Fibroblast of pulmonary artery (primary cell): ENCODE measurements at regions not wholly inside any gene's neighbourhood (a gene's known extent, or its start where the extent isn't known, plus 50 kb on each side); places are given as distances from the start of the nearest gene placed in this dataset.

Experiments used
- DNase-seq: peaks from one replicate; pipeline ENCODE4 v3.0.0-alpha.2; 2010; ENCODE audit warnings: low read depth
- H3K4me3 ChIP-seq: replicated peaks from 2 replicates; pipeline ENCODE4 v1.5.1; 2011; ENCODE audit warnings: low read depth, mild to moderate bottlenecking, control low read depth, low read length, moderate library complexity
- CTCF ChIP-seq: IDR thresholded peaks from 2 replicates; pipeline ENCODE4 v1.5.1; 2011; ENCODE audit warnings: mild to moderate bottlenecking, control low read depth, low read length, inconsistent platforms; ENCODE audit errors: missing control alignments

- H3K4me3 ChIP-seq = no peak overlapping the region
- DNase-seq = no peak
Observed at GRCh38 chr18:31245820-31246219, 72.1 kb upstream of the DSG1 start.

GRCh38 chr18:31246460-31246859 lies 71.5 kb upstream of the DSG1 start:
- TF ChIP-seq CTCF = no peak
- H3K4me3 ChIP-seq = no peak overlapping the region
- DNase-seq = no peak

More at GRCh38 chr18:31245820-31246219, 72.1 kb upstream of the DSG1 start:
- no peak for TF ChIP-seq CTCF

GRCh38 chr18:31247574-31248199 lies 70.3 kb upstream of the DSG1 start:
- DNase-seq = peak; percentile 72
- no peak for TF ChIP-seq CTCF
- no peak overlapping the region for H3K4me3 ChIP-seq

- no peak for DNase-seq
- H3K4me3 ChIP-seq = no peak overlapping the region
- TF ChIP-seq CTCF = no peak
Observed at GRCh38 chr18:31248783-31249521, 69.0 kb upstream of the DSG1 start.

- H3K4me3 ChIP-seq = no peak overlapping the region
- DNase-seq = no peak
- no peak for TF ChIP-seq CTCF
Observed at GRCh38 chr18:31250902-31251301, 67.1 kb upstream of the DSG1 start.

GRCh38 chr18:31252522-31252921 lies 65.4 kb upstream of the DSG1 start:
- no peak overlapping the region for H3K4me3 ChIP-seq
- no peak for TF ChIP-seq CTCF
- no peak for DNase-seq

- H3K4me3 ChIP-seq = no peak overlapping the region
Observed at GRCh38 chr18:31255953-31256352, 62.0 kb upstream of the DSG1 start.

More at GRCh38 chr18:31255953-31256352, 62.0 kb upstream of the DSG1 start:
- DNase-seq = no peak
- TF ChIP-seq CTCF = no peak
